ENCODE measurements at regions not wholly inside any gene's neighbourhood (a gene's known extent, or its start where the extent isn't known, plus 50 kb on each side); places are given as distances from the start of the nearest gene placed in this dataset.
A peak's percentile ranks its signal among the peaks of the same experiment; 100 is the strongest.
"Not testable (repeated sequence)": the region's sequence is repeated elsewhere in the genome, so short reads cannot be mapped to it uniquely, and the experiment has no call there.

- WGBS (ENCODE audit: insufficient coverage): 90% methylated on average over 9 of the region's 11 CpGs
- Histone ChIP-seq H3K27me3 (ENCODE audit: control insufficient read depth in 2 of 2, insufficient read depth in 2 of 2, low read length in 2 of 2) (no peaks in the 10 kb centered on the region), H3K36me3 (replicated peaks in 1 of 2; ENCODE audit: control insufficient read depth in 1 of 2, insufficient read depth in 2 of 2, low read length in 2 of 2) (no peaks in the 10 kb centered on the region), H3K4me1 (ENCODE audit: control insufficient read depth in 1 of 2, insufficient read depth in 2 of 2, low read length in 2 of 2) (peaks cover 46 to 50% of the 10 kb centered on the region in 2 donors), H3K9ac (ENCODE audit: insufficient read depth, low read length, poor library complexity, severe bottlenecking) (no peak overlapping the region), H3K79me2 (ENCODE audit: insufficient read depth, low read length) (no peaks in the 10 kb centered on the region), H3K9me3 (replicated peaks in 1 of 2; ENCODE audit: control insufficient read depth in 1 of 2, insufficient read depth in 1 of 2, low read length in 2 of 2) (no peaks in the 10 kb centered on the region), H2AFZ (ENCODE audit: insufficient read depth, low read depth, low read length, poor library complexity, severe bottlenecking) (peak overlapping the region; percentile 25), H3K4me3 (replicated peaks in 1 of 3; ENCODE audit: low read depth in 2 of 3, low read length in 3 of 3) (no peak overlapping the region), H3K27ac (ENCODE audit: low read depth in 1 of 2, low read length in 2 of 2) (no peak overlapping the region), H3K4me2 (replicated peaks; ENCODE audit: extremely low read depth, low read length, poor library complexity, severe bottlenecking) (no peak overlapping the region), H4K20me1 (ENCODE audit: insufficient read depth, low read length) (no peaks in the 10 kb centered on the region)
- no peak for TF ChIP-seq CTCF (IDR thresholded peaks at IDR 0.05)
- intact Hi-C loops (cut with micrococcal nuclease): no loop called here
- H3K4me3 Mint-ChIP-seq: peak overlapping the region in 1 of 2 donors; percentile 65
- H3K27me3 Mint-ChIP-seq (ENCODE audit: low read depth in 3 of 3): peaks cover 0 to 4% (median 0%) of the 10 kb centered on the region in 3 donors
- H3K4me1 Mint-ChIP-seq: peaks cover 46% of the 10 kb centered on the region
- no peak for DNase-seq
- H3K36me3 Mint-ChIP-seq: no peaks in the 10 kb centered on the region
- peaks cover 0 to 4% (median 2%) of the 10 kb centered on the region in 7 donors for H3K9me3 Mint-ChIP-seq
- peak overlapping the region in 6 of 7 donors; percentile 62 to 94 (median 85) for H3K27ac Mint-ChIP-seq
Observed at GRCh38 chr6:11403035-11403601, 134.4 kb upstream of the TMEM170B start.

- DNase-seq; H4K20me1 ChIP-seq (ENCODE audit: insufficient read depth, low read length); intact Hi-C loops (cut with micrococcal nuclease); H3K9ac ChIP-seq (ENCODE audit: insufficient read depth, low read length, poor library complexity, severe bottlenecking); H3K36me3 ChIP-seq (replicated peaks in 1 of 2; ENCODE audit: control insufficient read depth in 1 of 2, insufficient read depth in 2 of 2, low read length in 2 of 2); H3K4me3 ChIP-seq (replicated peaks in 1 of 3; ENCODE audit: low read depth in 2 of 3, low read length in 3 of 3); H2AFZ ChIP-seq (ENCODE audit: insufficient read depth, low read depth, low read length, poor library complexity, severe bottlenecking); H3K79me2 ChIP-seq (ENCODE audit: insufficient read depth, low read length); H3K4me2 ChIP-seq (replicated peaks; ENCODE audit: extremely low read depth, low read length, poor library complexity, severe bottlenecking); H3K27ac ChIP-seq (ENCODE audit: low read depth in 1 of 2, low read length in 2 of 2); H3K9me3 Mint-ChIP-seq; H3K36me3 Mint-ChIP-seq; H3K27me3 Mint-ChIP-seq (ENCODE audit: low read depth in 3 of 3); H3K9me3 ChIP-seq (replicated peaks in 1 of 2; ENCODE audit: control insufficient read depth in 1 of 2, insufficient read depth in 1 of 2, low read length in 2 of 2); H3K4me3 Mint-ChIP-seq; H3K27me3 ChIP-seq (ENCODE audit: control insufficient read depth in 2 of 2, insufficient read depth in 2 of 2, low read length in 2 of 2): not testable (repeated sequence)
- Mint-ChIP-seq H3K4me1 (peaks cover 51% of the 10 kb centered on the region), H3K27ac (peak overlapping the region in 1 of 7 donors; percentile 38)
- peaks cover 51 to 55% of the 10 kb centered on the region in 2 donors for H3K4me1 ChIP-seq (ENCODE audit: control insufficient read depth in 1 of 2, insufficient read depth in 2 of 2, low read length in 2 of 2)
- WGBS (ENCODE audit: insufficient coverage): 98% methylated on average over 18 of the region's 36 CpGs
Observed at GRCh38 chr6:11402581-11402980, 135.0 kb upstream of the TMEM170B start.

- H3K27ac Mint-ChIP-seq; H3K27me3 Mint-ChIP-seq (ENCODE audit: low read depth in 3 of 3): not testable (repeated sequence)
Observed at GRCh38 chr6:11401954-11402353, 135.6 kb upstream of the TMEM170B start.

More at GRCh38 chr6:11401954-11402353, 135.6 kb upstream of the TMEM170B start:
- DNase-seq; H3K9me3 ChIP-seq (replicated peaks in 1 of 2; ENCODE audit: control insufficient read depth in 1 of 2, insufficient read depth in 1 of 2, low read length in 2 of 2); H3K9me3 Mint-ChIP-seq; H3K9ac ChIP-seq (ENCODE audit: insufficient read depth, low read length, poor library complexity, severe bottlenecking); H3K4me2 ChIP-seq (replicated peaks; ENCODE audit: extremely low read depth, low read length, poor library complexity, severe bottlenecking); H3K36me3 ChIP-seq (replicated peaks in 1 of 2; ENCODE audit: control insufficient read depth in 1 of 2, insufficient read depth in 2 of 2, low read length in 2 of 2); H3K36me3 Mint-ChIP-seq; H3K4me3 ChIP-seq (replicated peaks in 1 of 3; ENCODE audit: low read depth in 2 of 3, low read length in 3 of 3); H3K27ac ChIP-seq (ENCODE audit: low read depth in 1 of 2, low read length in 2 of 2); H3K4me3 Mint-ChIP-seq; intact Hi-C loops (cut with micrococcal nuclease); H3K79me2 ChIP-seq (ENCODE audit: insufficient read depth, low read length); H4K20me1 ChIP-seq (ENCODE audit: insufficient read depth, low read length); H2AFZ ChIP-seq (ENCODE audit: insufficient read depth, low read depth, low read length, poor library complexity, severe bottlenecking); H3K27me3 ChIP-seq (ENCODE audit: control insufficient read depth in 2 of 2, insufficient read depth in 2 of 2, low read length in 2 of 2): not testable (repeated sequence)
- WGBS (ENCODE audit: insufficient coverage): 89% methylated on average over 1 of the region's 5 CpGs
- H3K4me1 ChIP-seq (ENCODE audit: control insufficient read depth in 1 of 2, insufficient read depth in 2 of 2, low read length in 2 of 2): peaks cover 53 to 58% of the 10 kb centered on the region in 2 donors
- peaks cover 52% of the 10 kb centered on the region for H3K4me1 Mint-ChIP-seq
